Dedifferentiated amniotic fluid mesenchymal stem cell (primary cell): ENCODE measurements at regions not wholly inside any gene's neighbourhood (a gene's known extent, or its start where the extent isn't known, plus 50 kb on each side); places are given as distances from the start of the nearest gene placed in this dataset.
"Not testable (repeated sequence)": the region's sequence is repeated elsewhere in the genome, so short reads cannot be mapped to it uniquely, and the experiment has no call there.

ENCODE experiments used
- DNase-seq: peaks from one replicate; pipeline ENCODE4 v3.0.0-alpha.2; 2016; ENCODE audit errors: extremely low spot score

DNA sequence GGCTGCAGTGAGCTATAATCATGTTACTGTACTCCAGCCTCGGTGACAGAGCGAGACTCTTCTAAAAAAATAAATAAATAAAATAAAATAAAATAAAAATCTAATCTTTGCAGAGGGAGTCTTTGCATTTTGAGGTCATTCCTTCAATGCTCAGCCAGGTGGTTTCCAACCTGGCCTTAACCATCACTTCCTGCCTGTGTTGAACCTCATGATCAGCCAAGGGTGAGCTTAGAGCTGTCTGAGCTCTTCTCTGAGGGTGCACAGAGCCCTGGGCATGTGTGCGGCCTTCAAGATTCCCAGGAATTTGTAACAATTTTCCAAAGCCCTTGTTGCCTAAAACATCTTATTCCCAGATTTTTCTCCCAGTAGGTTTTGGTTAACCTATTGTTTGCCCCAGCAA lies 94.3 kb downstream of the KCNJ12 start:
- DNase-seq, result not testable (repeated sequence)

GRCh38 chr17:21470861-21471260 lies 94.7 kb downstream of the KCNJ12 start:
- DNase-seq, result no peak

DNA sequence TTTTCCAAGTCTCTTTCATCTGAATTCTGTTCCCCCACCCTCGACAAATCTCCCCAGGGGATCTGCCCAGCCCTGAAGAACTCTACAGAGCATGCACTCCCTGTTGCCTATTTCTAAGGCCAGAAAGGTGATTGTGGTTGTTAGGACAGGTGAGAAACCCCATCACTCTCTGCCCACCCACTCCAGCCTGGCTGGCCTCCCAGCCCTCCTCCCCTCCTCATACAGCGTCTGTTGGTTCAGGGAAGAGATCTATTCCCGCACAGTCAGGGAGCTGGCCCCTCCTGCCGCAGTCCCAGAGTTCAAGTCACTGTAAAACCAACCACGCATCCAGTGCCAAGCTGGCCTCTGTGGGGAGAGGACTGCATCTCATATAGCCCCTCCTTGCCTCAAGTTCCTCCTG lies 98.7 kb downstream of the KCNJ12 start:
- DNase-seq, result no peak

- DNase-seq, result no peak
Measured at GRCh38 chr17:21475571-21475970, 99.4 kb downstream of the KCNJ12 start.

DNA sequence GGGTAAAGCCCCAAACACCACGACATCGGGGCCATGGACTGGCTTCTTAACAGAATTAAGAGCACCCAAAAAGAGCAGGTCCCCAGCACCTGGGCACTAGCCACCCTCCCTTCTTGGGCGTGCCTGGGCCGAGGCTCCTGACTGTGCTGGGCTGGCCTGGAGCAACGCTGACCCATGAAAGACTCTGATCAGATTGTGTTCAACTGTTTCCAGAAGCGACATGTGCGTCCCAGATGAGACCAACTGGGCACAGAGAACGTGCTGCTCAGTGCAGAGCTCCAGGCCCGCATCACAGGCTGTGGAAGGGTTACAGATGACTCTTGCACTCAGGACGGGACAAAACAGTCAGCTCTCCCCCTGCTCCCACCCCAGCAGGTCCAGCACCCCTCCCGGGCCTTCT lies 100.7 kb downstream of the KCNJ12 start:
- no peak for DNase-seq

DNA sequence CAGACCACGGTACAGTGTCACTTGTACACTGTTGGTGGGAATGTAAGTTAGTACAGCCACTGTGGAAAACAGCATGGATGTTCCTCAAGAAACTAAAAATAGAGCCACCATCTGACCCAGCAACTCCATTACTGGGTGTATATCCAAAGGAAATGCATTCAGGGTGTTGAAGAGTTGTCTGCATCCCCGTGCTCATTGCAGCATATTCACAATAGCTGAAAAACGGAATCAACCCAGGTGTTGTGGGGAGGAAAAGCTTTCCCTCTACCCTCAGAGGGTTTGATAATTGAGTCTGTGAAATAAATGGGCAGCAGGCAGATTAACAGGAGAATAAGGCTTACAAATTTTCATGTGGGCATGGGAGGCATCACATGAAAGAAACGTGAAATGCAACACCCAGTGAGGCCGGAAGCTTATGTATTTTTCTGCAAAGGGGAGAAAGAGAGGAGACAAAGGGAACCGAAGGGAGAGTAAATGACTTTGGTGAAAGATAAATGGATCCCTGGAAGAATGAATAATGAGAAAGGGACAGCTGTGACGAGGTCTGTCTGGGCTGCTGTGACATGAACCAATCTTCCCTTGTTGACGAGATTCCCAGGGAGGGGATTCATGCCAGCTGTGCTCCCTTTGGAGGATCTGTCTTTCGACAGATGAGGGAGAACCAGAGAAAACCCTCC lies 106.2 kb downstream of the KCNJ12 start:
- DNase-seq, result no peak

GRCh38 chr17:21488043-21488442 lies 111.9 kb downstream of the KCNJ12 start:
- not testable (repeated sequence) for DNase-seq

DNA sequence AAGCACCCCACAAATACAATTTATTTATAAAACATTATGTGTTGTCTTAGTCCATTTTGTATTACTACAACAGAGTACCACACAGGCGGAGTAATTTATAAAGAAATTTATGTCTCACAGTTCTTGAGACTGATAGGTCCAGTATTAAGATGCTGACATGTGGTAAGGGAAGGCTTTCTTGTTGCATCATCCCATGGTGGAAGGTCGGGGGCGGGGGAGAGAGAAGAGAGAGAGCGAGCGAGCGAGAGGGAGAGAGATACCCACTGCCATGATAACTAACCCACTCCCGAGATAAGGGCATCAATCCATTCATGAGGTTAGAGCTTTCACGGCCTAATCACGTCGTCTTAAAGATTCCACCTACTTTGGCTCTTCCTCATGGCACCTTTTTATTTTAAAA lies 117.8 kb downstream of the KCNJ12 start:
- DNase-seq, result no peak

DNA sequence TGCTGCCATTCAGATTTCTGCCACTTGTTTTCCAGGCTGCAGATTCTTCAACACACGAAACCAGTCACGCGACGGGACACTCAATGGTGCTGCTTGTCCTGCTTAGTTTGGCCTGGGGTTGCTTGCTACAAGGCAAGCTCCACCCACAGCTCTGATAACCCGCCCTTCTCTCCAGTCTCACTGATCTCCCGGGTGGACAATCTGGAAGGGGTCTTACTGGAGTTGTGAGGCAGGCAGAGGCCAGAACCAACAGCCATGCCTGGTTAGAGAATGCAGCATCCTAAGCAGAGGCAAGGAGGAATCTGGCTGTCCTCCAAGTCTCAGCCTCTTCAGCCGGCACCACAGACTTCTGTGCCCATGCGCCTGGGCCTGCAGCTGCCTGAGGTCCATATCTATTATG lies 119.1 kb downstream of the KCNJ12 start:
- no peak for DNase-seq

DNA sequence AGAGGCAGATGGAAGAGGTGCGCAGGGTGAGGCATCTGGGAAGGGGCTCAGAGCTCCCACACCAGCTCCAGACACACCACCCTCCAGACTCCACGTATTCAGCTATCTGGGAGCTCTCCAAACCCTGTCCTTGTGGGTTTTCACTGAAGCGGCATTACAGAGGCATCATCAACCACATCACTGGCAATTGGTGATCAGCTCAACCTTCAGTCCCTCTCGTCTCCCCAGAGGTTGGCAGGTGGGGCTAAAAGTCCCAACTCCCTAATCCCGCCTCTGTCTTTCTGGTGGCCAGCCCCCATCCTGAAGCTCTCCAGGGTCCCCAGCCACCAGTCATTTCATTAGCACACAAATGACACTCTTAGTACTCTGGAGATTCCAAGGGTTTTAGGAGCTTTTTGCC lies 123.9 kb downstream of the KCNJ12 start:
- no peak for DNase-seq

- not testable (repeated sequence) for DNase-seq
Measured at GRCh38 chr17:21501927-21502700, 126.0 kb downstream of the KCNJ12 start.

DNA sequence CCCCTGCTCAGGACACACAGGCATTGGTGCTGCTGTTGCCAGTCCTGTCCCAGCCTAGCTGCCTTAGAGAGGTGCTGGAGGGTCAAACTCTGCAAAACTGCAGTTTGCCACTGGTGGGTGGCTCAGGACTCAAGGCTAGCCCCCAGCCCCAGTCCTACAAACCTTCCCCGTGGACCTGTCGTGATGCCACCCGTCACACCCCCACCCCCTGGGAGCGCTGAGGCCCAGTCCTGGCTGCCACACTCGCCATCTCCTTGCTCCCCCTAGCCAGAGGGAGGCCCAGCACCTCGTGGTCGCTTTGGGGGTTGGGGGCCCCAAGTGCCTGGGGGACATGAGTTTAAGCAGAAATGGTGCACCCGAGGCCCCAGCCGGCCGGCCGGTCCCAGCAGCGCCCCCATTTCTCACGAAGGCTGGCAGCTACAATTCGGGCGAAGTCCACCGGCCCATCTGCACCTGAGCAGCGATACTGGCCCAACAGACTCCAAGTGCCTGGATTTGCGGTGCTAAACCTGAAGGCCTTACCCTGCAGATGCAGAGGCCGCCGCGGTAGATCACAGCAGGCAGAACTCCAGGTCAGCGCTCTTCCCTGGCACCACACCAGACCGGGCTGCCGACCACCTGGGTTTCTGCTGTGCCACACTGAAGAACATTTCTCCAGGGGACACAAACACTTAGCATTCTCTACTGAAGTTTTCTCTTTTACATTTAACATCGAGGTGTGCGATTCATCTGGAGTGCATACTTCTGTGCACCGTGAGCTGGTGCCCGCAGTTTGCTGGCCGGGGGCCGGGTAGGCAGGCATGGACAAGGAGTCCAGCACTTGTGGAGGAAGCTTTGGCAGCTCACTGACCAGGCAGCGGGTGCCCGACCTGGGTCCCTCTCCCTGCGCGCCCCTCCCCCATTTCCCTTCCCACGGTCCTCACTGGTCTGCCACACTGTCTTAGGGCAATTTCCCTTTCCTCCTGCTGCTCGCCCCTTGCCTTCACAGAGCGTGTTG lies 130.0 kb downstream of the KCNJ12 start:
- DNase-seq, result no peak

GRCh38 chr17:21507806-21508205 lies 131.6 kb downstream of the KCNJ12 start:
- not testable (repeated sequence) for DNase-seq

GRCh38 chr17:21508211-21508610 lies 132.1 kb downstream of the KCNJ12 start:
- DNase-seq, result no peak

DNA sequence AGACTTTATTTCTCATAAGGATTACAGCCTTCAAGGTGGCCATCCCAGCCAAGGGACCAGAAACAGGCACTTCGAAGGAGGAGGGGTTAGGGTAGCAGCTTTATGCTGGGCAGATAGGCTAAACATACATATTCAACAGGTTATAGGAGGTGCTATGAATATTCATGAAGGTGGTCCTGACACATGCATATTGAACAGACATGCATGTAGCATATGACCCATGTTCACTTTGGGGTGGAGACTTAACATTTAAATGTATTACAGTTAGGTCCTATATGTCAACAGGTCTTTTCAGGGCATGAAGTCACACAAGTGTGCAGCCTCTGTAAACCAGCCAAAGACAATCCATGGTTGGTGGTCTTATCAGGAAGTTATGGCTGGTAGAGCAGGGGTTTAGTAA lies 133.2 kb downstream of the KCNJ12 start:
- DNase-seq, result not testable (repeated sequence)

- DNase-seq, result no peak
Measured at GRCh38 chr17:21510686-21511362, 134.7 kb downstream of the KCNJ12 start.

DNA sequence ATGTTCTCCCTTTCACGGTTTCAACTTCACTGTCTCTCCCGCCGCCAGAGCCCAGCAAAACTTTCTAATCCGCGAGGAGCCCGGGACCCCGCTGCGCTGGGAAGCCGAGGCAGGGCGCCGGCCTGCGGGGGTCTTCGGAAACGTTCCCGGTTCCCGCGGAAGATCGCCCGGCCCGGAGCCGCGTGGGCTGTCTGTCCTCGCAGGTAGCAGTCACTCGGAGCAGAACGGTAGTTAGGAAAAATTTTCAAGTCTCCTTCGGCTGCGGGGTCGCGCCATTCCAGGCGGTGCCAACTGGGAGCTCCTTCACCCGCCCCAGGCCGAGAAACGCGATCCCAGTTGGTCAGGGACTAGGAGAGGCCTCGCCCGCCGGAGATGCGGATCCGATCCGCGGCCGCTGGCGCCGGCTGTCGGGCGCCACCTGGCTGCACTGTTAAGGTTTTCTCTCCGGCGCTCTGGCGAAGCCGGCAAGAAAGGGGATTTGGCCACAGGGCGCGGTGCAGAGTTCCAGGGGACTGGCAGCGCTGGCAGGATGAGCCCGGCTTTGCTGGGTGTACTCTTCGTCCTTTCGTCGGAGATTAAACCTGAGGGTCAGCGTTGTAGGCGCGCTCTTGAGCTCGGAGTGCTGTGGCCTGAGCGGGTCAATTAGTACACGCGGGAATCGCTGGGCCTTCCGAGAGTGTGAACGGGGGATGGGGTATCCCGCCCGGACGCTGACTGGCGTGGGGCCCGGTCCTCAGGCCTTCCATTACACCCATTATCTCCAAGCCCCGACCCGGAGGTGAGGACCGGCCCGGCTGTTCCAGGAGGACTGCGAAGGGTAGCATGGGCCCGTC lies 135.4 kb downstream of the KCNJ12 start:
- peak; percentile 74 for DNase-seq

GRCh38 chr17:21512307-21513011 lies 136.3 kb downstream of the KCNJ12 start:
- DNase-seq, result no peak

DNA sequence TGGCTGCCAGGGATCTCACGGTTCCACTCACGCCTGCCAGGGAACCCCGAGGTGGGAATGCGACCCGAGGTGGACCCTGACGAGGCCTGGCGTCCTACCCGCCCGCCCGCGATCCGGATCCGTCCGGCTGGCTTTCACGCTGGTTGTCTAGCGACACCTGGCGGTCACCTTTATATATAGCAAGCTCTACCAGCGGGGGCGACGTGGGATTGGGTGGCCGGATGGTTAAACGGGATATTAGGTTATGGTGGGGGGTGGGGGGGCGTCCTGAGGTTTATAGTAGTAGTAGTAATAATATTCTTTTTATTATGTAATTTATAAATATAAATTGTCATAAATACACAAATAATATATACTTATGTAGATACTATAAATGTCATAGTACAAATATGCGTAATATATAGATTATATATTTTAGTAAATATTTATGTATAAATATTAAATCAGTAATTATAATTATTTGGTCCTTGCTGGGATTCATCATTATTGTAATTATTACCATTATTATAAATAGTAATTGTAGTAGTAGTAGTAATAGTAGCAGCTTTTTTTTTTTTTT lies 136.9 kb downstream of the KCNJ12 start:
- DNase-seq, result peak; percentile 68

DNA sequence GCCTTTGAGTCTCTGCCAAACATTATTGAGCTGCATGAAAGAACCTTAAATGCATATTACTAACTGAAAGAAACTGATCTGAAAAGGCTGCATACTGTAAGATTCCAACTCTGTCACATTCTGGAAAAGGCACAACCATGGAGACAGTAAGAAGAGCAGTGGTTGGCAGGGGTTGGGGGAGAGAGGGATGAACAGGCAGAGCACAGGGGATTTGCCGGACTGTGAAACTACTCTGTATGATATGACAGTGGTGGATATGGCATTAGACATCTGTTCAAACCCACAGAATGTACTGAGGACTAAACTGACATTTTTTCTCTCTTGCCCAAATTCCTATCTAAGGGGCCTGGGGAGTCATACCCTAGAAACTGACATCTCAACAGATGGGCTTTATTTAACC lies 138.4 kb downstream of the KCNJ12 start:
- not testable (repeated sequence) for DNase-seq
